Hepatocyte (in vitro differentiated cells): ENCODE measurements at regions not wholly inside any gene's neighbourhood (a gene's known extent, or its start where the extent isn't known, plus 50 kb on each side); places are given as distances from the start of the nearest gene placed in this dataset.

Experiments
- DNase-seq: peaks from one replicate; pipeline ENCODE4 v3.0.0-alpha.2; 2016; ENCODE audit warnings: low spot score
- H2AFZ ChIP-seq: fragments of 200-600 bp; sonication (generic); 2 replicates; pipeline ENCODE4 v1.6.0; 2016; ENCODE audit warnings: antibody characterized with exemption, mild to moderate bottlenecking
- H3K27ac ChIP-seq: fragments of 200-600 bp; sonication (generic); 2 replicates; pipeline ENCODE4 v1.5.1; 2016; ENCODE audit warnings: mild to moderate bottlenecking
- H3K27me3 ChIP-seq: fragments of 200-600 bp; sonication (generic); 2 replicates; pipeline ENCODE4 v1.6.1; 2016
- H3K36me3 ChIP-seq: fragments of 200-600 bp; sonication (generic); replicated peaks from 2 replicates; pipeline ENCODE4 v1.5.1; 2016; ENCODE audit warnings: low read depth; ENCODE audit not compliant: insufficient read depth
- H3K4me1 ChIP-seq: fragments of 200-600 bp; sonication (generic); 2 replicates; pipeline ENCODE4 v1.5.1; 2016; ENCODE audit warnings: mild to moderate bottlenecking, moderate library complexity; ENCODE audit not compliant: insufficient read depth
- H3K4me2 ChIP-seq: fragments of 200-600 bp; sonication (generic); 2 replicates; pipeline ENCODE4 v1.6.0; 2016
- H3K4me3 ChIP-seq: fragments of 200-600 bp; sonication (generic); 2 replicates; pipeline ENCODE4 v1.5.1; 2016; ENCODE audit warnings: mild to moderate bottlenecking
- H3K79me2 ChIP-seq: fragments of 200-600 bp; sonication (generic); 2 replicates; pipeline ENCODE4 v1.6.0; 2017; ENCODE audit warnings: mild to moderate bottlenecking
- H3K9me2 ChIP-seq: fragments of 200-600 bp; sonication (generic); replicated peaks from 2 replicates; pipeline ENCODE4 v1.6.0; 2017; ENCODE audit warnings: mild to moderate bottlenecking; ENCODE audit not compliant: insufficient read depth
- H3K9me3 ChIP-seq: fragments of 200-600 bp; sonication (generic); 2 replicates; pipeline ENCODE4 v1.5.1; 2016; ENCODE audit warnings: low read depth, mild to moderate bottlenecking
- H4K20me1 ChIP-seq: fragments of 200-600 bp; sonication (generic); 2 replicates; pipeline ENCODE4 v1.6.0; 2016; ENCODE audit warnings: mild to moderate bottlenecking; ENCODE audit not compliant: insufficient read depth, poor library complexity, severe bottlenecking
- EZH2 ChIP-seq: fragments of 200-600 bp; sonication (generic); IDR thresholded peaks from 2 replicates; pipeline ENCODE4 v1.6.1; 2016; ENCODE audit warnings: antibody characterized with exemption, mild to moderate bottlenecking, borderline replicate concordance
- EZH2phosphoT487 ChIP-seq: fragments of 200-600 bp; sonication (generic); IDR thresholded peaks from one replicate; pipeline ENCODE4 v1.6.1; 2018; ENCODE audit warnings: antibody characterized with exemption, mild to moderate bottlenecking, low read depth, moderate library complexity; ENCODE audit not compliant: unreplicated experiment, severe bottlenecking
- WGBS: methylation state at CpG from one replicate; pipeline ENCODE4 v1.1.6; 2016; ENCODE audit warnings: low lambda C conversion rate; ENCODE audit errors: missing lambda C conversion rate; 5-methylcytosine and 5-hydroxymethylcytosine counted together
- TF ChIP-seq, protein P1 (sequence below): fragments of 200-600 bp; sonication (generic); IDR thresholded peaks from 2 replicates; pipeline ENCODE4 v1.5.1; 2016; ENCODE audit warnings: antibody characterized with exemption, mild to moderate bottlenecking; ENCODE audit not compliant: poor library complexity

DNA sequence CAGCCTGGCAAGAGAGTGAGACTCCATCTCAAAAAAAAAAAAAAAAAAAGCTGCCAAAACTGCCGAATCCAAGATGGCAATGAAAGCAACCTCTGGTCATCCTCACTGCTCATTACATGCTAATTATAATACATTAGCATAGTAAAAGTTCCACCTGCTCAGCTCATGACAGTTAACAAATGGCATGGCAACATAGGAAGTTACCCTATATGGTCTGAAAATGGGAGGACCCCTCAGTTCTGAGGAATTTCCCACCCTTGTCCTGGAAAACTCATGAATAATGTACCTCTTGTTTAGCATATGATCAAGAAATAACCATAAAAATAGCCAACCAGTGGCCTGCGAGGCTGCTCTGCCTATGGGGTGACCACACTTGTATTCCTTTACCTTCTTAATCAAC is 93.1 kb upstream of the PGBD5 start:
- no peak for DNase-seq
- Histone ChIP-seq H3K79me2 (no peaks in the 10 kb centered on the region), H3K4me1 (no peaks in the 10 kb centered on the region), H3K27me3 (no peaks in the 10 kb centered on the region), H3K36me3 (no peaks in the 10 kb centered on the region), H3K4me2 (no peak overlapping the region), H3K9me2 (no peaks in the 10 kb centered on the region), H3K4me3 (no peak overlapping the region), H3K27ac (no peak overlapping the region), H2AFZ (no peak overlapping the region), H4K20me1 (no peaks in the 10 kb centered on the region), H3K9me3 (no peaks in the 10 kb centered on the region)
- no peak for TF ChIP-seq EZH2phosphoT487
- TF ChIP-seq, protein P1, sequence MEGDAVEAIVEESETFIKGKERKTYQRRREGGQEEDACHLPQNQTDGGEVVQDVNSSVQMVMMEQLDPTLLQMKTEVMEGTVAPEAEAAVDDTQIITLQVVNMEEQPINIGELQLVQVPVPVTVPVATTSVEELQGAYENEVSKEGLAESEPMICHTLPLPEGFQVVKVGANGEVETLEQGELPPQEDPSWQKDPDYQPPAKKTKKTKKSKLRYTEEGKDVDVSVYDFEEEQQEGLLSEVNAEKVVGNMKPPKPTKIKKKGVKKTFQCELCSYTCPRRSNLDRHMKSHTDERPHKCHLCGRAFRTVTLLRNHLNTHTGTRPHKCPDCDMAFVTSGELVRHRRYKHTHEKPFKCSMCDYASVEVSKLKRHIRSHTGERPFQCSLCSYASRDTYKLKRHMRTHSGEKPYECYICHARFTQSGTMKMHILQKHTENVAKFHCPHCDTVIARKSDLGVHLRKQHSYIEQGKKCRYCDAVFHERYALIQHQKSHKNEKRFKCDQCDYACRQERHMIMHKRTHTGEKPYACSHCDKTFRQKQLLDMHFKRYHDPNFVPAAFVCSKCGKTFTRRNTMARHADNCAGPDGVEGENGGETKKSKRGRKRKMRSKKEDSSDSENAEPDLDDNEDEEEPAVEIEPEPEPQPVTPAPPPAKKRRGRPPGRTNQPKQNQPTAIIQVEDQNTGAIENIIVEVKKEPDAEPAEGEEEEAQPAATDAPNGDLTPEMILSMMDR: no peak
- TF ChIP-seq EZH2: no peak
- 93% methylated on average over 2 of the region's 2 CpGs for WGBS

DNA sequence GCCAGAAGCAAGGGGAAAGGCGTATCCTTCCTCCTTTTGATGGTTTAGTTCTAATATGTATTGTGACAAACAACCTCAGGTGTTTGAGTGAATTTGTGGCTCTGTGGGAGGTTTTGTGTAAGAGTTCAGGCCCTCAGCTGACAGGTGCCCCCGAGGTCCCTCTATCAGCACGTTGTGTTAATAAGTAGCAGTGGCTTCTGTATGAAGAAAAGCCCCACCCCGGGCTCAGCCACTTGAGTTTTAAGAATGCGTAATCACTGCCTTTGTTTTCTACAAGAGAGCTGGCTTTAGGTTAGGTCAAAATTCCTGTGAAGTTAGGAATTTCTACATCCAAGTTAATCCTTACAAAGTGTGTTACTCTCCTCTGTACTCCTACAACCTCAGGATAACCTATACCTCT is 92.4 kb upstream of the PGBD5 start:
- Histone ChIP-seq H2AFZ (no peak overlapping the region), H3K36me3 (no peaks in the 10 kb centered on the region), H3K4me1 (no peaks in the 10 kb centered on the region), H4K20me1 (no peaks in the 10 kb centered on the region), H3K9me2 (no peaks in the 10 kb centered on the region), H3K79me2 (no peaks in the 10 kb centered on the region), H3K27me3 (no peaks in the 10 kb centered on the region), H3K9me3 (no peaks in the 10 kb centered on the region), H3K4me2 (no peak overlapping the region), H3K27ac (no peak overlapping the region), H3K4me3 (no peak overlapping the region)
- no peak for DNase-seq
- 47% methylated on average over 5 of the region's 5 CpGs for WGBS
- no peak for TF ChIP-seq EZH2

DNA sequence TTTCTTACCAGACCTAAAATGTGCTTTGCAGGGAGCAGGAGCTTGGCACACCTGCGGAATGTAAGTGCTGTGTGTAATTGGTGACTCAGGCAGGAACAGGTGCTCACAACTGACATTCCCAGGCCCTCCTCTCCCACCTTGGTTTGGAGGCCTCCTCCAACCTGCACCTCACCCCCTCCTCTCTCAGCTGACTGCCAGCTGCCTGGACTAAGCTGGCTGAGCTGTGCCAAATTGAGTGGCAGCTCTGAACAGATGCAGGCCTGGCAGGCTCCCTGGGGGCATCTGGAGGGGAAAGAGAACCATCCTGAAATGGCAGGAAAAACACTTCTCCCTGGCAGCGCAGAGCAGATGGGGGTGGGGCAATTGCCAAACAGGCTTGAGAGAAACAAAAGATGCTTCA is 91.7 kb upstream of the PGBD5 start:
- Histone ChIP-seq H3K9me3 (no peaks in the 10 kb centered on the region), H3K4me2 (no peak overlapping the region), H3K4me1 (no peaks in the 10 kb centered on the region), H3K36me3 (no peaks in the 10 kb centered on the region), H2AFZ (no peak overlapping the region), H3K9me2 (no peaks in the 10 kb centered on the region), H3K27ac (no peak overlapping the region), H3K4me3 (no peak overlapping the region), H3K79me2 (no peaks in the 10 kb centered on the region), H3K27me3 (no peaks in the 10 kb centered on the region), H4K20me1 (no peaks in the 10 kb centered on the region)
- no peak for DNase-seq
- WGBS: 77% methylated on average over 2 of the region's 2 CpGs
- TF ChIP-seq EZH2phosphoT487 (no peak), EZH2 (no peak)
- TF ChIP-seq, protein P1: no peak

DNA sequence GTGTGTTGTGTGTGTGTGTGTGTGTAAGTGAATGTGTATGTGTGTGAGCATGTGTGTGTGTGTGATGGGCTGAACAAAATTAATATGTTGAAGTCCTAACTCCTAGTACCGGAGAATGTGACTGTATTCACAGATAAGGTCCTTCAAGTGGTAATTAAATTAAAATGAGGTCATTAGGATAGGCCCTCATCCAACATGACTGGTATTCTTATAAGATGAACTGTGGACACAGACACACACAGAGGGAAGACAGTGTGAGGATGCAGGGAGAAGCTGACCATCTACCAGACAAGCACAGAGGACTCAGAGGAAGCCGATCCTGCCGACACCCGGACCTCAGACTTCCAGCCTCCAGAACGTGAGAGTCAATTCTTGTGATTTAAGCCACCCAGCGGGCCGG is 91.2 kb upstream of the PGBD5 start:
- Histone ChIP-seq H3K9me3 (no peaks in the 10 kb centered on the region), H3K27me3 (no peaks in the 10 kb centered on the region), H4K20me1 (no peaks in the 10 kb centered on the region), H3K4me1 (no peaks in the 10 kb centered on the region), H3K36me3 (no peaks in the 10 kb centered on the region), H3K27ac (no peak overlapping the region), H3K79me2 (no peaks in the 10 kb centered on the region), H2AFZ (no peak overlapping the region), H3K4me2 (no peak overlapping the region), H3K4me3 (no peak overlapping the region), H3K9me2 (no peaks in the 10 kb centered on the region)
- 91% methylated on average over 7 of the region's 7 CpGs for WGBS
- TF ChIP-seq EZH2 (no peak), EZH2phosphoT487 (no peak)
- TF ChIP-seq, protein P1: no peak
- no peak for DNase-seq
